Lower leg skin (tissue), 3 donors: ENCODE measurements at regions not wholly inside any gene's neighbourhood (a gene's known extent, or its start where the extent isn't known, plus 50 kb on each side); places are given as distances from the start of the nearest gene placed in this dataset.

ENCODE experiments used
- CTCF ChIP-seq, 3 donors: fragments of 450-650 bp; IDR thresholded peaks; one replicate each; pipeline ENCODE4 v1.5.1; 2016; ENCODE audit warnings: antibody characterized with exemption in 3 of 3, mild to moderate bottlenecking in 3 of 3, moderate library complexity in 2 of 3
- POLR2A ChIP-seq, 2 donors: fragments of 450-650 bp; IDR thresholded peaks; one replicate each; pipeline ENCODE4 v1.6.1; 2016 to 2017; ENCODE audit warnings: antibody characterized with exemption in 2 of 2, mild to moderate bottlenecking in 1 of 2, moderate library complexity in 1 of 2

GRCh38 chr9:107980984-107981383, 491.4 kb upstream of the KLF4 start:
- TF ChIP-seq POLR2A (IDR thresholded peaks at IDR 0.05) (no peak), CTCF (IDR thresholded peaks at IDR 0.05) (no peak)
